GM19035 (cell line): ENCODE measurements at regions not wholly inside any gene's neighbourhood (a gene's known extent, or its start where the extent isn't known, plus 50 kb on each side); places are given as distances from the start of the nearest gene placed in this dataset.
"Not testable (repeated sequence)": the region's sequence is repeated elsewhere in the genome, so short reads cannot be mapped to it uniquely, and the experiment has no call there.

Experiments
- ATAC-seq: cut with Tn5 transposase; IDR thresholded peaks from one replicate; pipeline ENCODE4 v1.9.1; 2021; ENCODE audit not compliant: unreplicated experiment

DNA sequence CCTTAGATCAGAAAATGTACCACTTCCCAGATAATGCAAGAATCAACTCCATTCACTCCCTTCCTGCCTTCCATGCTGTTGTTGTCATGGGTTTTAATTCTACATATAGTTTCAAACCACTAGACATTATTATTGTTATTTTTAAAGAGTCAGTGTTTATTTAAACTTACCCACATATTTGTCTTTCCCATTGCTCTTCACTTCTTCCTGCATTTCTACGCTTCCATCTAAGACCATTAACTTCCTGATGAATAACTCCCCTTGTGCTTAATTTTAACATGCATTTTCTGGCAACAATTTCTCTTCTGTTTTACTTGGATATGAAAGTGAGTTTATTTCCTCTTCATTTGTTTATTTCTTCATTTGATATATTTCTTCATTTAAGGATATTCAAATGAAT lies 127.1 kb upstream of the FHIT start:
- ATAC-seq: no peak

DNA sequence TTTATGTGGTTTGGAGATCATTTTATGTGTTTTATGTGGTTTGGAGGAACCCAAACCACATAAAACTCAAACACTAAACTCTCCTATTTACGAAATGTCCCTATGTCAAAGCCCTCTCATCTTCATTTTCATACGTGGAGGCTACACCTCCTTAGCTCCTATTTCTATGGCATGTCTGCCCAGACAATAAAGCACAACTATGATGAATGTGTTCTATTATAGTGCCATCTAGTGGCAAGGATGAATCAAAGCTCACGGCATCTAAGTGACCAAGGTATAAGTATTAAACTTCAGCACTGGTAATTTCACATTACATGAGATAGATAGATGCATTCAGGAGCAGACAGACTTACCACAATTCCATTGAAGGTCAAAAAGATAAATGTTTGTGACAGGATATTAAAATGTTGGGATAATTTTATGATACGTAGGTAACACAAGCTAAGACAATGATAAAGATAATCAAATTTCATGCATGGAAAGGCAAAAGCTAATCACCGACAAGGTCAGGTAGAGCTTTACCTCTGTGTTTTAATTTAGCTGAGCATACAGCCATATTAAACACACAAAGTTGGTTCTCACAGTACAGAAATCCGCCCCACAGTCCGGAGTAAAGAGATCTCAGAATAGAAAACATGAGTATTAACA lies 130.6 kb upstream of the FHIT start:
- ATAC-seq: peak; percentile 88

DNA sequence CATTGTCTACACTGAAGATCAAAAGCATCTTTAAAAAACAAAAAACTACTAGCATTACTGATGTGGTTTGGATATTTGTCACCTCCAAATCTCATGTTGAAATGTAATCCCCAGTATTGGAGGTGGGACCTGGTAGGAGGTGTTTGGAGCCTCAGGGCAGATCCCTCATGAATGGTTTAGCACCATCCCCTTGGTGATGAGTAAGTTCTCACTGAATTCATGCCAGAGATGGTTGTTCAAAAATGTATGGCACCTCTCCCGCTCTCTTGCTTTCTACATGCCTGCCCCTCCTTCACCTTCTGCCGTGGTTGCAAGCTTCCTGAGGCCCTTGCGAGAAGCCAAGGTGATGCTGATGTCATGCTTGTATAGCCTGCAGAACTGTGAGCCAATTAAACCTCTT lies 136.6 kb upstream of the FHIT start:
- no peak for ATAC-seq

DNA sequence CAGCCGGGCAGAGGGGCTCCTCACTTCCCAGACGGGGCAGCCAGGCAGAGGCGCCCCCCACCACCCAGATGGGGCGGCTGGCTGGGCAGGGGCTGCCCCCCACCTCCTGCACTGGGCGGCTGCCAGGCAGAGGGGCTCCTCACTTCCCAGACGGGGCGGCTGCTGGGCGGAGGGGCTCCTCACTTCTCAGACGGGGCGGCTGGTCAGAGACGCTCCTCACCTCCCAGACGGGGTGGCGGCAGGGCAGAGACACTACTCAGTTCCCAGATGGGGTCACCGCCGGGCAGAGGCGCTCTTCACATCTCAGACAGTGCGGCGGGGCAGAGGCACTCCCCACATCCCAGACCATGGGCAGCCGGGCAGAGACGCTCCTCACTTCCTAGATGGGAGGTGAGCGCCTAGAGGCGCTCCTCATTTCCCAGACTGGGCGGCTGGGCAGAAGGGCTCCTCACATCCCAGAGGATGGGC lies 142.3 kb upstream of the FHIT start:
- not testable (repeated sequence) for ATAC-seq

DNA sequence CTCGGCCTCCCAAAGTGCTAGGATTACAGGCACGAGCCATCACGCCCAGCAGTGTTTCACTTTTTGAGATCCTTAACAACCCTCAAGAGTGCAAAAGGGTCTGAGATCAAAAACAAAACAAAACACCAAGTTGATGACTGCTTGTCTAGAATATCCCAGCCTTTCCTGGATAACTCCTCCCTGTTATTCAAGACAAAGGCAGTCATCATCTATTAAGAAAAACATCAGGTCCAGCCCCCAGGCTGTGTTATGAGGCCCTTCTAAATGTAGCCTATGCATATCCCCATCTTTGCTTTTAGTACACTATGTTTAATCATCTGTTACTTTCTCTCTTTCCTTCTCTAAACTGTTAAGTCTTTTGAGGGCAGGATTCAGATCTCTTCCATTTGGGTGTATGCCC lies 150.1 kb upstream of the FHIT start:
- ATAC-seq: no peak

DNA sequence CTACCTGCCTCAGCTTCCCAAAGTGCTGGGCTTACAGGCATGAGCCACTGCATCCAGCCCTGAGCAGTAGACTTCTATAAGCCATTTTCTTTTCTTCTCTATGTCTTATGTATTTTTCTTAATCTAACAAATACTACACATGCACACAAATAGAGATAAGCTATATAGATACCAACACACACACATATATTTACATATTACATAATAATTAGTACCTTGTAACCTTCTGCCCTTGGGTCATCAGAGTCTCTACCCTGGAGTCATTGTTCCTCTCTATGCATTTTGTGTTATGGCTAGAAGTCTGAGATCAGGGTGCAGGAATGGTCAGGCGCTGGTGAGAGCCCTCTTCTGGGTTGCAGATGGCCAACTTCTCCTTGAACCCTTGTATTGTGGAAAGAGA lies 154.0 kb upstream of the PTPRG start:
- no peak for ATAC-seq

DNA sequence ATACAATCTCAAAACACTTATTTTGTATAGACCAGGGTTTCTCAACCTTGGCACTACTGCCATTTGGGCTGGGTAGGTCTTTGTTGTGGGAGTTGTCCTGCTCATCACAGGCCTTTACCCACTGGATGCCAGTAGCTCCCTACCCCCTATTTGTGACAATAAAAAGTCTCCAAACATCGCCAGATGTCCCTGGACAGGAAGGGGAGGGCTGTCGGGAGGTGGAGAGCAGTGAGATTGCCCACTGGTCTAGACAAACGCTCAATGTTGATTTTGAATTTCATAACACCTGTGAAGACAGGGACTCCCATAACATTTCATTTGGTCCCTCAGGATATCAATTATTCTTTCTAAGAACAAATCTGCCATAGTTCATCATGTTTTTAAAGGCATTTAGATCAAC lies 151.7 kb upstream of the PTPRG start:
- ATAC-seq: no peak

DNA sequence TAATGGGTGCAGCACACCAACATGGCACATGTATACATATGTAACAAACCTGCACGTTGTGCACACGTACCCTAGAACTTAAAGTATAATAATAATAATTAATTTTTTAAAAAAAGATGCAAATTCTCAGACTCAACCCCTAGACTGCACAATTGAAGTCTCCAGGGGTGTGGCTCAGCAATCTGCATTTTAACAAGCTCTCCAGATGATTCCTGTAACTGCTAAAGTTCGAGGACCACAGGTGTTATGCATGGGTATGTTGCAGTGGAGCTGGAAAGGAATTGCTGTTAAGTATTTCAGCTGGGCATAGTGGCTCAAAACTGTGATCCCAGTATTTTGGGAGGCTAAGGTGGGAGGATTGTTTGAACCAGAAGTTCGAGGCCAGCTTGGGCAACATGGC lies 151.0 kb upstream of the PTPRG start:
- ATAC-seq: not testable (repeated sequence)

DNA sequence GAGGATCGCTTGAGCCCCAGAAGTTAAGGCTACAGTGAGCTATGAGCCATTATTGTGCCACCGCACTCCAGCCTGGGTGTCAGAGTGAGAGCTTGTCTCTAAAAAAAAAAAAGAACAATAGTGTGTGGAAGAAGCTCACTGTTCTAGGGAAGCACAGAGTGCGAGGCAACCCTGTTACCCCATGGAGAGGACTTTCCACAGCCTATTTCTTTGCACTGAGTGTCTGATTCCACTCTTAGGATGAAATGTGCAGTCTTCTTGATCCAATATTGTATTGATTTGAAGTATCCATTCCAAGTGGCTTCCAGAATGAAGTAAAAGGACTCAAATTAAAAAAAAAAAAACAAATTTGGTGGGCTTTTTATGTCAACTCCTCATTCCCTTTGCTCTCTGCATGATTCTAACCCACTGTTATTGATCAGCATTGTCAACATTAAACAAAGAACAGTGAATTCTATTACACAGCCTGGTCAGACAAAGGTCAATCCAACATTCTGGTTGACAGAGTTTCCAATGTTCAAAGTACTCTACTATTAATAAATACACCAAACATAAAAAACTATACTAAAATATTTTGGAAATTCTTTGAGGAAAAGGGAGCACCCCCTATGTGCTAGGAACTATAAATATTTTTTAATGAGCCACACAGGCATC lies 150.2 kb upstream of the PTPRG start:
- no peak for ATAC-seq

DNA sequence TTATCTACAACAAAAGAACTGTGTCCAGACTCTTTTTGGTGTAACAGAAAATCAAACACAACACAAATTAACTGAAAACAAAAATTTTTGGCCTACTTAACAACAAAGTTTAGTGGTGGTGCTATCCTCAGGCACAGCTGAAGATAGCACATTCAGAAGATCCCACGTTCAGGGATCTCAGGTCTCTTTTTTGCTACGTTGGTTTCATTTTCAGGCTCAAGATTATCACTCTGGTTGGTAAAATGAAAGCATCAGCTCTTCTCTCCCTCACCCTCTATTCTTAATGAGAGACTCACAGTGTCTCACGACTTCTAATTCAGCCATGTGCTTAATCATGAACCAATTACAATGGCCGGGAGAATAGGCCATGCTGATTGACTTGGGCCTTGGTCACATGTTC lies 146.9 kb upstream of the PTPRG start:
- ATAC-seq: peak; percentile 90

DNA sequence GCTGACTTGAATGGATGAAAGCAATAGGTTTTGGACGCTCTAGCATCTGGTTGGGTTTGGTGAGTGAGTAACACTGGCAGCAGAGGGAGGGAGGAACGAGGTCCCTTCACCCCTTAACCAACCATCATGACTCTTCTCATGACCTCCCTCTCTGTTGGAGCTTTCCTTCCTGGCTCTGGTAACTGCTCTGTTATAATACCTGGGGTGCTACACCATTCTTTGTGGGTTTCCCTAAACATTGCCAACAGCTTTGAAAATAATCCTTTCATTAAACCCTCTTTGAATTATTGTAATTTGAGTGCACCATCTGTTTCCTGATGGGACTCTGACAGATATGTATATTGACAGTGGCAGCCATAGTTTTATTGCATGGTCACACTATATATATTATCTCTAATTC lies 146.2 kb upstream of the PTPRG start:
- peak; percentile 19 for ATAC-seq

DNA sequence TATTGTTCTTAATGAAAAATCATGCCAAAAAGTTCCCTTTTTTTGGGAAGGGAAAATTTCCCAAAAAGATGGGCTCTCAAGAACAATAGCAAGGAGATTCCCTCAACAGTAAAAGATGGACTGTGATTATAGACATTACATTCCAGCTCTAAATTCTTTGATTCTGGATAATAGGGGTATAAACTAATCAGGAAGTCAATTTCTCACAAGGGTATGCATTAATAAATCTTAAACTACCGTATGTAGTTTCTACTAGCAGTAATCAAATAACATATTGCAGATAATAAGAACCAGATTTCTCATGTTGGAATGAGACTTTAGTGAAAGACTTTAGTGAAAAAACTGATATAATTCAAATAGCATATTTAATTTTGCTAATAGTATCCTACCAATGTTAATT lies 144.8 kb upstream of the PTPRG start:
- no peak for ATAC-seq

DNA sequence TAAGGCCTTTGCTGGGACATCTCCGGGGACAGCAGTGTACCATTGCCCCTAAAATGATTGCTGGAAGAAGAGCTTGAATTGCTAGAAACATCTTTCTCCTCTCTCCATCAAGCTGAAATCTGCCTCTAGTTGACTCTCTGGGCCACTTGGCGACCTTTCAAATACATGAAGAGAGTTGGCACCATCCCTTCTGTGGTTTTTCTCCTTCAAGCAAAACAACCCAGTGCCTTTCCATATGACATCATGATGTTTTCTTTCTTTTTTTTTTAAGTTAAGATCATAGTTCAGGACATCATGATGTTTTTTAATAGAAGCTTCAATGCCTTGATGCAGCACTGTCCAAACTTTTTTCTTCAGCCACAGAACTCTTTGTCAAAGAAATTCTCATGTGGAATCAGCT lies 144.0 kb upstream of the PTPRG start:
- no peak for ATAC-seq

DNA sequence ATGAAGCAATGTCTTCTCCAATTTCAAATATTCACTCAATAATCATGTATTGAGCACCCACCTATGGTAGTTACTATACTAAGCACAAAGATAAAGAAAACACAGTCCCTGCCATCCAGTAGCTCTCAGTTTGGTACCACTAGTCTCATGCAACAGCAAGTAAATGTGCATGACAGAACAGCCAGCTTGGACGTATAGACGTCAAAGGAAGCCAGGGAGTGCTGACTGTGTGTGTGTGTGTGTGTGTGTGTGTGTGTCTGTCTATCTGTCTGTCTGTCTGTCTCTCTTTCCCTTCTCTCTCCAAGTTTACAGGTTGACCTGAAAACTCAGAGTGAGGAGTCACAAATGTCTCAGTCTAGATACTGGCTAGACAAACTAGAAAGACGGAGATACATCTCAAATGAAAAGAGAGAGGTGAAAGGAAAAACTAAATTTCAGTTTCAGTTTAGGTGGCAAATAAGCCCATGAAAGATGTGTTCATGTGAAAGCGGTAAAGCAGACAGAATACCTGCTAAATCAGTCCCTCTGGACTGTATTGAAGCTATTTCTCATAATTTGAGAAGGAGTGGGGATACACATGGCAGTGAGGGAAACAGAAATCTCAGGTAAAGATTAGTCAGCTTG lies 141.1 kb upstream of the PTPRG start:
- ATAC-seq: peak; percentile 51

DNA sequence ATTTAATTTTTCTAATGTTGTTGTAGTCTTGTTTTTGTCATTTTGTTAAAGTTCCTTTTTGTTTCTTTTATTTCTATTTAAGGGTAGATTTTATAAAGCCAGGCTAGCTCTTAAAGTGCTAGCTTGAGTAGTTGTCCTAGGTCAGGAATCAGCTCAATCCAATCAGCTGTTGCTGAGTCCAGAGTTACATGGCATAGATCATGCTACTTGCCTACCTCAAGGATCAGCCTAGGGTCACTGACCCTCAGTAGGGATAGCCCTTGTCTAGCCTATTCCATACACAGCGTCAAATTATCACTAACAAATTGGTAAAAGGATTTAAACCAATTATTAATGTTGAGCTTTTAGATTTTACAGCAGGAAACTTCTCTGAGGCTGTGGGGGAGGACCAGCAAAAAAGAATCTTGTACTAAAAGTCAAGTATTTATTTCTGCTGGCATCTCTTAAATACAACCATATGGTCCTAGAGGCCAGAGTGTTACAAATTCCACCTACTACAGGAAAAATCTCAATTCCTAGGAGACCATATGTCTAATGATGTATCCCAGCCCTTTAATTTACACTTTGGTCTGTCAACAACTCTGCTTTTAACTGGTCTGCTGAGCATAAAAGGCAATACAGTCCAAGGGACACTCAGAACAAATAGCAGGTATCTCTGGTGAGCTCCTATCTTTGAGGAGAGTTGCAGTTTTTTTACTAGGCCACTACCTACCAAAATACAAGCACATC lies 138.3 kb upstream of the PTPRG start:
- ATAC-seq: no peak

DNA sequence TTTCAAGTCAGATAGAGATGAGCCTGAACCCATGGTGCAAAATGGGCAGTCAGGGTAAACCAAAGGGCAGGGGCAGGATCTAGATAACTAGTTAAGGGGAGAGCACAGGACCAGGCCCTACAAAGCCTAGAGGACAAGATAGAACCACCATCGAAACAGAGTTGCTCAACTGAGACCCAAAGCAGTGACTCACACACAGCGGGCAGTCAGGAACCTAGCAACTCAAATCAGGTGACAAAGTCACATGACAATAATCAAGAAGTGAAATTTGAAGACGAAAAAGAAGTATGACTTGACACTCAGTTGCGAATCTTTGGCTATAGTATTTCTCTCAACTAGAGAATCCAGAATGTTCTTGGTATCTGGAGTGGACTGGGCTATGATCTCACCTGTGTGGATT lies 136.0 kb upstream of the PTPRG start:
- no peak for ATAC-seq

DNA sequence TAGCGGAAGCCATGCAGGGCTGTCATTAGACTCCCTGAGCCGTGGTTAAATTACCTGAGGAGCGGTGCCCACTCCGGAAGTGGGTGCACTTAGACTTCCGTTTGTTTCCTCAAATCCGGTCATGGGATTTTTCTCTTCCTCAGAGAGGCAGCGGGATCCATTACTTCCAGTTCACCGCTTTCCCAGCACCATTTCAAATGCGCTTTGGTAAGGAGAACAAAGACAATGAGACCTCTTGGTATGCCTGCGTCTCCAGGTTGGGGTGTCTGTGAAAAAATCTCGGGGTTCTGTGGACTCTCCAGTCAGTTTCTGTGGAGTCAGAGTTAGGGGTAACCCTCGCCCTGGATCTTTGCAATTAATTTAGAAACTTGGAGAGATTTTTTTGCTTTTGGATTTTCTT lies 132.3 kb upstream of the PTPRG start:
- ATAC-seq: no peak

DNA sequence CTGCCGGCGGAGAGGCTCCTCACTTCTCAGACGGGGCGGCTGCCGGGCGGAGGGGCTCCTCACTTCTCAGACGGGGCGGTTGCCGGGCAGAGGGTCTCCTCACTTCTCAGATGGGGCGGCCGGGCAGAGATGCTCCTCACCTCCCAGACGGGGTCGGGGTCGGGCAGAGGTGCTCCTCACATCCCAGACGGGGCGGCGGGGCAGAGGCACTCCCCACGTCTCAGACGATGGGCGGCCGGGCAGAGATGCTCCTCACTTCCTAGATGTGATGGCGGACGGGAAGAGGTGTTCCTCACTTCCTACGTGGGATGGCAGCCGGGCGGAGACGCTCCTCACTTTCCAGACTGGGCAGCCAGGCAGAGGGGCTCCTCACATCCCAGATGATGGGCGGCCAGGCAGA lies 126.5 kb upstream of the PTPRG start:
- not testable (repeated sequence) for ATAC-seq

DNA sequence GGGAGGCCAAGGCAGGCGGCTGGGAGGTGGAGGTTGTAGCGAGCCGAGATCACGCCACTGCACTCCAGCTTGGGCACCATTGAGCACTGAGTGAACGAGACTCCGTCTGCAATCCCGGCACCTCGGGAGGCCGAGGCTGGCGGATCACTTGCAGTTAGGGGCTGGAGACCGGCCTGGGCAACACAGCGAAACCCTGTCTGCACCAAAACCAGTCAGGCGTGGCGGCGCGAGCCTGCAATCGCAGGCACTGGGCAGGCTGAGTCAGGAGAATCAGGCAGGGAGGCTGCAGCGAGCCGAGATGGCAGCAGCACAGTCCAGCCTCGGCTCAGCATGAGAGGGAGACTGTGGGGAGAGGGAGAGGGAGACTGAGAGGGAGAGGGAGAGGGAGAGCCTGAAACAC lies 126.0 kb upstream of the PTPRG start:
- ATAC-seq: not testable (repeated sequence)

DNA sequence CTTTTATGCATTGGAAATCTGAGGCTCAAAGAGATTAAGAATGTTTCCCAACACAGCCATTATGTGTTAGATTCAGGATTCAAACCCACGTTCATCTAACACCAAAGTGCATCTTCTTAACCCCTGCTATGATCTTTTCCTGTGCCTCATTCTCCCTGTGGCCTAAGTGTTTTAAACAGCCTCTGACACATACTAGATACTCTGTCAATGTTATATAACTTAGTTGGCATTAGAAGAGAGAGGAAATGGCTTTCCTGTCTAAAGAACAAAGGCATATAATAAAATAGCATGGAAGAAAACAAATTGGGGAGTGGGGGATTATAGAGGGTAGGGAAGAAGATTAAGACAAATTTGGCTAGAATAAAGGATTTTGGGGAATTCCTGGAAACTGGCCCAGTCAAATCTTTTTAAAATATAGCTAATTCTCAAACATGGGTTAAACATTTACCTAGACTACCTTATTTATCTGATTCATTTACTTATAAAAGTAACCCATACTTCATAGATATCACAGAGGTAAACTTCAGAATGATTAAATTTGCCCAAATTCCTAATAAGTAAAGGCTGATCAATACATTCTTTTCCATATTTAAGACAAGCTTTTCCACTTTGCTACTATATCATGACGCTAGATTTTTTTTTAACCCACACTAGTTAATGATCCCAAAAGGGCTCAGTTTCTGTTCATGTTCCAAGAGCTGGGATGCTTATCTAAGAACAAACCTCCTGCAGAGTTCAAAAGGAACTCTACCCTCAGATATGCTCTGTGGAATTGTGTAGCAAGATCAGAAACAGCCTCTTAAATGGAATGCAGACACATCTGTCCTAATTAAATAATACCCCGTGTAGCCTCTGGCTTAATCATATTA lies 122.9 kb upstream of the PTPRG start:
- no peak for ATAC-seq

DNA sequence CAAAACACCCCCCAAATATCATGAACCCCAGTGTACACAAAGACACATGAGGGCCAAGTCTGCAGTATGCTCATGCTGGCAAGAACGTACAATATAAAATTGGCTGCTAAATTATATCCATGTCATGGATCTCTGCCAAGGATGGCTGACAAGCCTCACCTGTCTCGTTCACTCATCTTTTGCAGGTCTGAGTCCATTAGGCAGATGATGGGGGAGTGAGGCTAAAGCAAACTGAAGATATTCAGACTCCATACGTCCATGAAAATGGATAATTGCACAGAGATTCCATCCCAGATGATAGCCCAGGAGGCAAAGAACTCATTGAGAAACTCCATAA lies 122.3 kb upstream of the PTPRG start:
- ATAC-seq: no peak
